Nephron progenitor cell (in vitro differentiated cells): ENCODE measurements at regions not wholly inside any gene's neighbourhood (a gene's known extent, or its start where the extent isn't known, plus 50 kb on each side); places are given as distances from the start of the nearest gene placed in this dataset.

Experiments
- DNase-seq: peaks from one replicate; pipeline ENCODE4 v3.0.0; 2021
- H3K27ac Mint-ChIP-seq: 2 replicates; pipeline ENCODE4 v1.8.0; 2021; ENCODE audit warnings: mild to moderate bottlenecking, moderate library complexity, mixed read lengths
- H3K27me3 Mint-ChIP-seq: 2 replicates; pipeline ENCODE4 v1.8.0; 2021; ENCODE audit warnings: mild to moderate bottlenecking, low read depth, mixed read lengths; ENCODE audit not compliant: poor library complexity
- H3K36me3 Mint-ChIP-seq: 2 replicates; pipeline ENCODE4 v1.8.0; 2021; ENCODE audit warnings: low read depth, mixed read lengths
- H3K4me1 Mint-ChIP-seq: 2 replicates; pipeline ENCODE4 v1.8.0; 2021; ENCODE audit warnings: mixed read lengths
- H3K4me3 Mint-ChIP-seq: 2 replicates; pipeline ENCODE4 v1.8.0; 2021; ENCODE audit warnings: mild to moderate bottlenecking, moderate library complexity, mixed read lengths
- H3K9me3 Mint-ChIP-seq: 2 replicates; pipeline ENCODE4 v1.8.0; 2021; ENCODE audit warnings: mild to moderate bottlenecking, moderate library complexity, mixed read lengths
- TF ChIP-seq, protein P1 (sequence below): fragments of 200-600 bp; sonication (generic); IDR thresholded peaks from 2 replicates; pipeline ENCODE4 v1.5.0; 2021; ENCODE audit warnings: antibody characterized with exemption

- DNase-seq, result no peak
- TF ChIP-seq, protein P1, sequence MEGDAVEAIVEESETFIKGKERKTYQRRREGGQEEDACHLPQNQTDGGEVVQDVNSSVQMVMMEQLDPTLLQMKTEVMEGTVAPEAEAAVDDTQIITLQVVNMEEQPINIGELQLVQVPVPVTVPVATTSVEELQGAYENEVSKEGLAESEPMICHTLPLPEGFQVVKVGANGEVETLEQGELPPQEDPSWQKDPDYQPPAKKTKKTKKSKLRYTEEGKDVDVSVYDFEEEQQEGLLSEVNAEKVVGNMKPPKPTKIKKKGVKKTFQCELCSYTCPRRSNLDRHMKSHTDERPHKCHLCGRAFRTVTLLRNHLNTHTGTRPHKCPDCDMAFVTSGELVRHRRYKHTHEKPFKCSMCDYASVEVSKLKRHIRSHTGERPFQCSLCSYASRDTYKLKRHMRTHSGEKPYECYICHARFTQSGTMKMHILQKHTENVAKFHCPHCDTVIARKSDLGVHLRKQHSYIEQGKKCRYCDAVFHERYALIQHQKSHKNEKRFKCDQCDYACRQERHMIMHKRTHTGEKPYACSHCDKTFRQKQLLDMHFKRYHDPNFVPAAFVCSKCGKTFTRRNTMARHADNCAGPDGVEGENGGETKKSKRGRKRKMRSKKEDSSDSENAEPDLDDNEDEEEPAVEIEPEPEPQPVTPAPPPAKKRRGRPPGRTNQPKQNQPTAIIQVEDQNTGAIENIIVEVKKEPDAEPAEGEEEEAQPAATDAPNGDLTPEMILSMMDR, result no peak
- Mint-ChIP-seq H3K36me3 (no peaks in the 10 kb centered on the region), H3K27me3 (peaks cover 15% of the 10 kb centered on the region), H3K27ac (no peak overlapping the region), H3K4me1 (peaks cover 10% of the 10 kb centered on the region), H3K9me3 (no peaks in the 10 kb centered on the region), H3K4me3 (no peak overlapping the region)
These were observed 169.1 kb upstream of the NLRP1 start for GRCh38 chr17:5753421-5753820.

DNA sequence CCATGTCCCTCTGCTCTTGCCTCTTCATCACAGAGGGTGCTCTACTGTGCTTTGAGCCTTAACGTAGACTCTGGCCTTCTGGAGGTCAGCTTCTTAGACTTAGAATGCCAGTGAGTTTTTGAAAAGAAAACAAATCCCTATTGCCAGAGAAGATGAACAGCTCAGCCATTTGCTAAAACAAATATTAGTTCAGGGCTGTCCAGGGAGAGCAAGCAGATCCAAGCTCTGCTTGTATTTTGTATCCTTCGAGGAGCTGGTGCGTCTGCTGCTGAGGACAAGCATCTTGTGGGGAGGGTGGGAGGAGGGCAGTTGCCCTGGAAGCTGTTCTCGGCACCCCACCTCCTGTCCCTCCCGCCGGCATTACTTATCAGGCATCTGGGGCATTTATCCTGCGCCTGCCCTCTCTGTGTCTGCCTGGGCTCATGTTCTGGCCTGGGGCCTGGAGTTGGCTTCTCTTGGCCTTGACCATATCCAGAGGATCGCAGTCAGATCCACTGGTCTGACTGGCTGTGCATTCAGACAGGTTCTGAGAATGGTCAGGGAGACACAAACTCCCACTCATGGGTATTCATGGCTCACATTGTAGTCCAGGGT lies 173.1 kb upstream of the NLRP1 start:
- DNase-seq, result no peak
- H3K4me1 Mint-ChIP-seq, result peaks cover 10% of the 10 kb centered on the region
- TF ChIP-seq, protein P1, result no peak
- peaks cover 19% of the 10 kb centered on the region for H3K27me3 Mint-ChIP-seq
- H3K4me3 Mint-ChIP-seq, result no peak overlapping the region
- H3K27ac Mint-ChIP-seq, result no peak overlapping the region
- H3K9me3 Mint-ChIP-seq, result no peaks in the 10 kb centered on the region
- no peaks in the 10 kb centered on the region for H3K36me3 Mint-ChIP-seq

DNA sequence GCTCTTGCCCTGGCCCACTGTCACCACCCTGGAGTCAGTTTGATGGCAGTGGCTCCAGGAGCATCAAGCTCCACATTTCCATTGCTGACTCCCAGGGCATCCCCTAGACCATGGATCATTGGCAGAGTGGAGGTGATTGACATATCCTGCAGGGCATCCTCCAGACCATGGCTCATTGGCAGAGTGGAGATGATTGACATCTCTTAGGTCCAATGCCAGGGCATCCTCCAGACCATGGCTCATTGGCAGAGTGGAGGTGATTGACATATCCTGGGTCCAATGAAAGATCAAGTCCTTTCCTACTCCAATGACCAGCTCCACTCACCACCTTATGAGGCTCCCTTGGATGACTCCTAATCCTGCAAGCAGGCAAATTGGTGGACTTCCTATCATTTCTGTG lies 174.3 kb upstream of the NLRP1 start:
- Mint-ChIP-seq H3K4me3 (no peak overlapping the region), H3K27ac (no peak overlapping the region), H3K27me3 (peaks cover 29% of the 10 kb centered on the region), H3K4me1 (peaks cover 15% of the 10 kb centered on the region), H3K36me3 (no peaks in the 10 kb centered on the region), H3K9me3 (no peaks in the 10 kb centered on the region)
- no peak for DNase-seq
- TF ChIP-seq, protein P1, result no peak

- H3K36me3 Mint-ChIP-seq, result no peaks in the 10 kb centered on the region
- no peak for DNase-seq
- peaks cover 21% of the 10 kb centered on the region for H3K4me1 Mint-ChIP-seq
- no peak overlapping the region for H3K27ac Mint-ChIP-seq
- H3K9me3 Mint-ChIP-seq, result no peaks in the 10 kb centered on the region
- peaks cover 26% of the 10 kb centered on the region for H3K27me3 Mint-ChIP-seq
- TF ChIP-seq, protein P1, result no peak
- no peak overlapping the region for H3K4me3 Mint-ChIP-seq
These were observed 175.2 kb upstream of the NLRP1 start for GRCh38 chr17:5759501-5759925.

DNA sequence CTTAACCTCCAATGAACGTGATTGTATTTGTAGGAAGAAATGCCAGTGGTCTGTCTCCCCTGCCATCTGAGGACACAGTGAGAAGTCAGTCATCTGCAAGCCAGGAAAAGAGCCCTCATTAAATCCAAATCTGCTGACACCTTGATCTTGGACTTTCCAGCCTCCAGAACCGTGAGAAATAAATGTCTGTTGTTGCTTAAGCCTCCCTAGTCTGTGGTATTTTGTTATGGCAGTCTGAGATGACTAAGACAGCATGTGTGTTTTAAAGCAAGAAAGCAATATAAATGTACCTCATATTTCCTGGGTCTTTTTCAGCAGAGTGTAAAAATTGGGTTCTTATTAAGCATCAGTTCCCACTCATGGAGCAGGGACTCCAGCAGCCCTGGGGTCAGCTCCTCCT lies 177.9 kb upstream of the NLRP1 start:
- no peaks in the 10 kb centered on the region for H3K36me3 Mint-ChIP-seq
- no peak overlapping the region for H3K4me3 Mint-ChIP-seq
- TF ChIP-seq, protein P1, result no peak
- no peaks in the 10 kb centered on the region for H3K9me3 Mint-ChIP-seq
- H3K27me3 Mint-ChIP-seq, result peaks cover 42% of the 10 kb centered on the region
- H3K27ac Mint-ChIP-seq, result no peak overlapping the region
- DNase-seq, result no peak
- peaks cover 28% of the 10 kb centered on the region for H3K4me1 Mint-ChIP-seq

GRCh38 chr17:5763595-5764306 lies 179.4 kb upstream of the NLRP1 start:
- H3K4me3 Mint-ChIP-seq, result no peak overlapping the region
- DNase-seq, result no peak
- TF ChIP-seq, protein P1, result no peak
- peaks cover 45% of the 10 kb centered on the region for H3K27me3 Mint-ChIP-seq
- H3K36me3 Mint-ChIP-seq, result no peaks in the 10 kb centered on the region
- H3K9me3 Mint-ChIP-seq, result no peaks in the 10 kb centered on the region
- no peak overlapping the region for H3K27ac Mint-ChIP-seq
- peaks cover 32% of the 10 kb centered on the region for H3K4me1 Mint-ChIP-seq
